SU-DHL-6 (cell line): ENCODE measurements at regions not wholly inside any gene's neighbourhood (a gene's known extent, or its start where the extent isn't known, plus 50 kb on each side); places are given as distances from the start of the nearest gene placed in this dataset.
"Not testable (repeated sequence)": the region's sequence is repeated elsewhere in the genome, so short reads cannot be mapped to it uniquely, and the experiment has no call there.

ENCODE experiments used
- H2AFZ ChIP-seq: fragments of 200-600 bp; sonication (generic); 2 replicates; pipeline ENCODE4 v1.6.1; 2014; ENCODE audit warnings: low read depth, mild to moderate bottlenecking, moderate library complexity, mixed read lengths, antibody characterized with exemption, low read length; ENCODE audit not compliant: severe bottlenecking
- H3F3A ChIP-seq: fragments of 200-600 bp; shearing (Covaris generic); 2 replicates; pipeline ENCODE4 v1.6.0; 2016; ENCODE audit warnings: antibody characterized with exemption, mild to moderate bottlenecking; ENCODE audit not compliant: insufficient read depth
- H3K27ac ChIP-seq: fragments of 200-600 bp; sonication (generic); 2 replicates; pipeline ENCODE4 v1.5.1; 2016; ENCODE audit warnings: low read depth, mild to moderate bottlenecking, low read length, moderate library complexity, mixed read lengths
- H3K27me3 ChIP-seq: fragments of 200-600 bp; sonication (generic), shearing (Covaris generic); 2 replicates; pipeline ENCODE4 v1.6.0; 2014; ENCODE audit warnings: mild to moderate bottlenecking, low read length
- H3K36me3 ChIP-seq: fragments of 200-600 bp; sonication (generic); 2 replicates; pipeline ENCODE4 v1.6.1; 2014; ENCODE audit warnings: mild to moderate bottlenecking, low read length, mixed read lengths
- H3K4me2 ChIP-seq: fragments of 300-600, 200-600 bp; shearing (Covaris generic), sonication (generic); 2 replicates; pipeline ENCODE4 v1.6.0; 2014; ENCODE audit warnings: low read length, low read depth, mild to moderate bottlenecking; ENCODE audit not compliant: poor library complexity, severe bottlenecking
- H3K4me3 ChIP-seq: fragments of 200-600 bp; sonication (generic); 2 replicates; pipeline ENCODE4 v1.5.1; 2014; ENCODE audit warnings: antibody characterized with exemption, low read length, mild to moderate bottlenecking, mixed read lengths; ENCODE audit not compliant: insufficient read depth, poor library complexity, severe bottlenecking
- H3K79me2 ChIP-seq: fragments of 200-600 bp; sonication (generic); 2 replicates; pipeline ENCODE4 v1.6.1; 2014; ENCODE audit warnings: mild to moderate bottlenecking, low read length, moderate library complexity; ENCODE audit not compliant: insufficient read depth
- H3K9ac ChIP-seq: fragments of 200-600 bp; sonication (generic); 2 replicates; pipeline ENCODE4 v1.7.0; 2014; ENCODE audit warnings: mild to moderate bottlenecking, low read length
- H3K9me2 ChIP-seq: fragments of 200-600 bp; sonication (generic); replicated peaks from 2 replicates; pipeline ENCODE4 v1.6.1; 2014; ENCODE audit warnings: low read length; ENCODE audit not compliant: insufficient read depth
- H3K9me3 ChIP-seq: fragments of 200-600 bp; sonication (generic); 2 replicates; pipeline ENCODE4 v1.6.1; 2014; ENCODE audit warnings: low read length, mixed read lengths; ENCODE audit not compliant: insufficient read depth
- H4K20me1 ChIP-seq: fragments of 200-600 bp; sonication (generic); 2 replicates; pipeline ENCODE4 v1.6.1; 2014; ENCODE audit warnings: low read depth, mild to moderate bottlenecking, antibody characterized with exemption, low read length, moderate library complexity, mixed read lengths
- EZH2phosphoT487 ChIP-seq: fragments of 200-600 bp; sonication (generic), shearing (Covaris generic); conservative IDR thresholded peaks from 2 replicates; pipeline ENCODE4 v1.6.1; 2018; ENCODE audit warnings: mild to moderate bottlenecking, antibody characterized with exemption, low read length, moderate library complexity, mixed read lengths
- TF ChIP-seq, protein P1 (sequence below): fragments of 200-600 bp; sonication (generic); IDR thresholded peaks from one replicate; pipeline ENCODE4 v1.5.1; 2017; ENCODE audit warnings: antibody characterized with exemption, mild to moderate bottlenecking, low read length, moderate library complexity; ENCODE audit not compliant: insufficient read depth, poor library complexity, severe bottlenecking

DNA sequence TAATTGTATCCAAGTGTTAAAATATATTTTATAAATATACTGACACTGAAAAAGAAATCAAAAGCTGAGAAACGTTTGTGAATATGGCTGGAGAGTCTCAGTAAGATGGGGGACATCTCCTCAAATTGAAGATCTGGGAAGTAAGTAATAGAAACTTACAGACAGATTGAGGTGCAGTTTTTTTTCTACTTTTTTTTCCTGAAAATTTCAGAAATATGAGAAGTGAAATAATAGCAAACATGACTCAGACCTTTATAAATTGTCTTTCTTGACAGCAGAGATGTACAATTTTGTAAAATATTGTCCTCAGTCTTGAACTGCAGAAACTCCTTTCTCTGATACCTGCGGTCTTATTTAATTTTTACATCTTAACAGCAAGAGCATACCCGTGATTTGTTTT, 347.1 kb downstream of the UTRN start:
- Histone ChIP-seq H3K9ac (no peak overlapping the region), H3K36me3 (no peaks in the 10 kb centered on the region), H3F3A (no peaks in the 10 kb centered on the region), H3K79me2 (no peaks in the 10 kb centered on the region), H3K27me3 (no peaks in the 10 kb centered on the region), H2AFZ (no peak overlapping the region), H3K27ac (no peak overlapping the region), H4K20me1 (no peaks in the 10 kb centered on the region), H3K9me2 (no peaks in the 10 kb centered on the region), H3K4me2 (no peak overlapping the region), H3K9me3 (no peaks in the 10 kb centered on the region), H3K4me3 (no peak overlapping the region)
- no peak for TF ChIP-seq EZH2phosphoT487
- TF ChIP-seq, protein P1, sequence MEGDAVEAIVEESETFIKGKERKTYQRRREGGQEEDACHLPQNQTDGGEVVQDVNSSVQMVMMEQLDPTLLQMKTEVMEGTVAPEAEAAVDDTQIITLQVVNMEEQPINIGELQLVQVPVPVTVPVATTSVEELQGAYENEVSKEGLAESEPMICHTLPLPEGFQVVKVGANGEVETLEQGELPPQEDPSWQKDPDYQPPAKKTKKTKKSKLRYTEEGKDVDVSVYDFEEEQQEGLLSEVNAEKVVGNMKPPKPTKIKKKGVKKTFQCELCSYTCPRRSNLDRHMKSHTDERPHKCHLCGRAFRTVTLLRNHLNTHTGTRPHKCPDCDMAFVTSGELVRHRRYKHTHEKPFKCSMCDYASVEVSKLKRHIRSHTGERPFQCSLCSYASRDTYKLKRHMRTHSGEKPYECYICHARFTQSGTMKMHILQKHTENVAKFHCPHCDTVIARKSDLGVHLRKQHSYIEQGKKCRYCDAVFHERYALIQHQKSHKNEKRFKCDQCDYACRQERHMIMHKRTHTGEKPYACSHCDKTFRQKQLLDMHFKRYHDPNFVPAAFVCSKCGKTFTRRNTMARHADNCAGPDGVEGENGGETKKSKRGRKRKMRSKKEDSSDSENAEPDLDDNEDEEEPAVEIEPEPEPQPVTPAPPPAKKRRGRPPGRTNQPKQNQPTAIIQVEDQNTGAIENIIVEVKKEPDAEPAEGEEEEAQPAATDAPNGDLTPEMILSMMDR, result no peak

DNA sequence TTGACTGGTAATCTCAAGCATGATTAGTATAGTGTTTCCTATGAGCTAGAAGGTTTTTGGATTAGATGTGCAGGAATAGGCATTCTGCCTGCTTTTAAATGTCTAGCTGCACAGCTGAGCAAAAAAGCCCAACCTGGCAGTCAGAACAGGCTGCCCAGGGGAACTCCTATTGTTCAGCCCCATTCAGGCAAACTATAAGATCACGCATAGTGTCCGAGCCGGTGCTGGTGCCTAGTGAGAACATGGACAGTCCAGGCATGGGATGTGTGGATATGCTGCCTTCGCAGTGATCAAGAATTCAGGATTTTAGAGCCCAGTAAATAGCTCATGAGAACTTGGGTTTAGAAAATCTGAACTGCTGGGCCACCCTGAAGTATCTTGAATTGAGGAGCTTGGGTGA, 348.8 kb downstream of the UTRN start:
- TF ChIP-seq, protein P1, result no peak
- TF ChIP-seq EZH2phosphoT487, result no peak
- Histone ChIP-seq H3K27ac (no peak overlapping the region), H4K20me1 (no peaks in the 10 kb centered on the region), H3F3A (no peaks in the 10 kb centered on the region), H3K9ac (no peak overlapping the region), H3K9me2 (no peaks in the 10 kb centered on the region), H3K27me3 (no peaks in the 10 kb centered on the region), H3K4me2 (no peak overlapping the region), H2AFZ (no peak overlapping the region), H3K36me3 (no peaks in the 10 kb centered on the region), H3K9me3 (no peaks in the 10 kb centered on the region), H3K4me3 (no peak overlapping the region), H3K79me2 (no peaks in the 10 kb centered on the region)

DNA sequence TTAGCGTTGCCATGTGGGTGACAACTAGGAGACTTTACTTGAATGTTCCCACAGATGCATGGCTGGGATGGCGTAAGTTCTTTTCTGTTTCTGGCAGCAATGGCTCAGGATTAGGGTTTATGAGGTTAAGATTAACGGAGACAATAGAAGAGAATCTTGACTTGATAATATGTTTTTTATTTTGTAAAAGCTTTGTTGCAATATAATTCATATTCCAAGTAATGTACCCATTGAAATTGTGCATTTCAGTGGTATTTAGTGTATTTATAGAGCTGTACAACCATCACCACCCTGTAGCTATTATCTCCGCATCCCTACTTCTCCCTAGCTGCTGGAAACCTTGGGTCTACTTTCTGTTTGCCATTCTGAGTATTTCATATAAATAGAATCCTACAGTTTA, 349.2 kb downstream of the UTRN start:
- TF ChIP-seq EZH2phosphoT487, result no peak
- TF ChIP-seq, protein P1, result no peak
- Histone ChIP-seq H3K9me2 (no peaks in the 10 kb centered on the region), H4K20me1 (no peaks in the 10 kb centered on the region), H3K27ac (no peak overlapping the region), H3K9me3 (no peaks in the 10 kb centered on the region), H3F3A (no peaks in the 10 kb centered on the region), H3K4me3 (no peak overlapping the region), H3K79me2 (no peaks in the 10 kb centered on the region), H3K4me2 (no peak overlapping the region), H3K27me3 (no peaks in the 10 kb centered on the region), H3K9ac (no peak overlapping the region), H2AFZ (no peak overlapping the region), H3K36me3 (no peaks in the 10 kb centered on the region)

DNA sequence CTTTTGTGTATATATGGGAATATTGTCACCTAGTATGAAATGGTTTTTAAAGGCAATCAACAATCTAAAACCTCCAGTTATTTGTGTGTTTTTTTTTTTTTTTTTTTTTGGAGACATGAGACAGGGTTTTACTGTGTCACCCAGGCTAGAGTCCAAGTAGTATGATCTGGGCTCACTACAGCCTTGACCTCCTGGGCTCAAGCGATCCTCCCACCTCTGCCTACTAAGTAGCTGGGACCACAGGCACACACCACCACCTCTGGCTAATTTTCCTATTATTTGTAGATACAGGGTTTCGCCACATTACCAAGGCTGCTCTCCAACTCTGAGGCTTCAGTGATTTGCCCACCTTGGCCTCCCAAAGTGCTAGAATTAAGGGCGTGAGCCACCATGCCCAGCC, 349.9 kb downstream of the UTRN start:
- Histone ChIP-seq H3K27ac (no peak overlapping the region), H3K4me2 (no peak overlapping the region), H3K27me3 (no peaks in the 10 kb centered on the region)

DNA sequence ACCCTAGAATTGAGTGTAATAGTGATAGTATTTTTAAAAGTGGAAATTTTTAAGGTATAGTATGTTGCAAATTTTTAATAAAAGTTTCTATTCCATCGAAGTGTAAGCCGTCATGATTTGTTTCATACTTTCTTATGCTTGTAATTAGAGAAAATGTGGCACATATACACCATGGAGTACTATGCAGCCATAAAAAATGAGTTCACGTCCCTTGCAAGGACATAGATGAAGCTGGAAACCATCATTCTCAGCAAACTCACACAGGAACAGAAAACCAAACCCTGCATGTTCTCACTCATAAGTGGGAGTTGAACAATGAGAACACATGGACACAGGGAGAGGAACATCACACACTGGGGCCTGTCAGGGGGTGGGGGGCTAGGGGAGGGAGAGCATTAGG, 350.9 kb downstream of the UTRN start:
- not testable (repeated sequence) for H2AFZ ChIP-seq, H3K4me2 ChIP-seq, H3K9me2 ChIP-seq, H4K20me1 ChIP-seq, H3K79me2 ChIP-seq, H3K9me3 ChIP-seq, H3K36me3 ChIP-seq, H3K27me3 ChIP-seq, H3F3A ChIP-seq, H3K27ac ChIP-seq, H3K4me3 ChIP-seq, H3K9ac ChIP-seq

More for the DNA sequence above, 349.9 kb downstream of the UTRN start:
- Histone ChIP-seq H3K79me2 (no peaks in the 10 kb centered on the region), H2AFZ (no peak overlapping the region), H3K9me2 (no peaks in the 10 kb centered on the region), H3K36me3 (no peaks in the 10 kb centered on the region), H3K9ac (no peak overlapping the region), H3K4me3 (no peak overlapping the region), H4K20me1 (no peaks in the 10 kb centered on the region), H3K9me3 (no peaks in the 10 kb centered on the region), H3F3A (no peaks in the 10 kb centered on the region)
- TF ChIP-seq, protein P1, result no peak
- no peak for TF ChIP-seq EZH2phosphoT487
